Endodermal cell (in vitro differentiated cells): ENCODE measurements at regions not wholly inside any gene's neighbourhood (a gene's known extent, or its start where the extent isn't known, plus 50 kb on each side); places are given as distances from the start of the nearest gene placed in this dataset.

Experiments
- DNase-seq: peaks from one replicate; pipeline ENCODE4 v3.0.0-alpha.2; 2017
- H3K27ac ChIP-seq: 2 replicates; pipeline ENCODE4 v1.5.1; 2013; ENCODE audit warnings: mild to moderate bottlenecking, low read depth, low read length, moderate library complexity
- H3K27me3 ChIP-seq: 2 replicates; pipeline ENCODE4 v1.6.1; 2013; ENCODE audit warnings: mild to moderate bottlenecking, low read length, moderate library complexity; ENCODE audit not compliant: insufficient read depth, control insufficient read depth, poor library complexity, severe bottlenecking
- H3K36me3 ChIP-seq: 2 replicates; pipeline ENCODE4 v1.7.0; 2013; ENCODE audit warnings: mild to moderate bottlenecking, low read length, moderate library complexity; ENCODE audit not compliant: control insufficient read depth, insufficient read depth
- H3K4me1 ChIP-seq: one replicate; pipeline ENCODE4 v1.7.0; 2013; ENCODE audit warnings: low read length; ENCODE audit not compliant: control insufficient read depth, insufficient read depth
- H3K4me3 ChIP-seq: 2 replicates; pipeline ENCODE4 v1.5.1; 2013; ENCODE audit warnings: mild to moderate bottlenecking, low read length, moderate library complexity
- H3K9ac ChIP-seq: 2 replicates; pipeline ENCODE4 v1.6.1; 2013; ENCODE audit warnings: mild to moderate bottlenecking, low read length, moderate library complexity; ENCODE audit not compliant: poor library complexity, severe bottlenecking; ENCODE audit errors: extremely low read depth
- H3K9me3 ChIP-seq: 2 replicates; pipeline ENCODE4 v1.6.1; 2013; ENCODE audit warnings: mild to moderate bottlenecking, low read length, moderate library complexity; ENCODE audit not compliant: control insufficient read depth
- H3K27ac Mint-ChIP-seq: 2 replicates; pipeline ENCODE4 v1.8.0; 2020; ENCODE audit warnings: mixed read lengths
- H3K27me3 Mint-ChIP-seq: 2 replicates; pipeline ENCODE4 v1.8.0; 2021; ENCODE audit warnings: mild to moderate bottlenecking, mixed read lengths; ENCODE audit not compliant: insufficient read depth
- H3K36me3 Mint-ChIP-seq: 2 replicates; pipeline ENCODE4 v1.8.0; 2020; ENCODE audit warnings: low read depth, mixed read lengths
- H3K4me1 Mint-ChIP-seq: 2 replicates; pipeline ENCODE4 v1.8.0; 2020; ENCODE audit warnings: mixed read lengths
- H3K4me3 Mint-ChIP-seq: 2 replicates; pipeline ENCODE4 v1.8.0; 2020; ENCODE audit warnings: mild to moderate bottlenecking, moderate library complexity, mixed read lengths
- H3K9me3 Mint-ChIP-seq: 2 replicates; pipeline ENCODE4 v1.8.0; 2020; ENCODE audit warnings: mild to moderate bottlenecking, mixed read lengths
- CTCF ChIP-seq: fragments of 200-600 bp; sonication (generic); conservative IDR thresholded peaks from 2 replicates; pipeline ENCODE4 v1.5.0; 2021; ENCODE audit warnings: antibody characterized with exemption, mild to moderate bottlenecking
- WGBS, 2 experiments: methylation state at CpG; one replicate each; pipeline versions ENCODE4 v1.1.5 to v1.1.7; 2013; ENCODE audit warnings: missing lambda C conversion rate in 2 of 2, mixed read lengths in 1 of 2; ENCODE audit not compliant: insufficient coverage in 1 of 2, insufficient read length in 1 of 2; 5-methylcytosine and 5-hydroxymethylcytosine counted together

- no peaks in the 10 kb centered on the region for H3K4me1 Mint-ChIP-seq
- DNase-seq: no peak
- Histone ChIP-seq H3K36me3 (no peaks in the 10 kb centered on the region), H3K4me3 (no peak overlapping the region), H3K9me3 (no peaks in the 10 kb centered on the region), H3K9ac (no peak overlapping the region), H3K27ac (no peak overlapping the region), H3K4me1 (no peaks in the 10 kb centered on the region), H3K27me3 (no peaks in the 10 kb centered on the region)
- no peaks in the 10 kb centered on the region for H3K36me3 Mint-ChIP-seq
- 70% methylated on average over 3 of the region's 3 CpGs; no CpG with 5 or more reads in 1 of the 2 experiments for WGBS, 2 experiments
- H3K9me3 Mint-ChIP-seq: no peaks in the 10 kb centered on the region
- no peaks in the 10 kb centered on the region for H3K27me3 Mint-ChIP-seq
- no peak overlapping the region for H3K4me3 Mint-ChIP-seq
- no peak overlapping the region for H3K27ac Mint-ChIP-seq
- TF ChIP-seq CTCF: no peak
Measured at GRCh38 chr5:92467695-92468094, 1084.6 kb upstream of the ARRDC3 start.

GRCh38 chr5:92460505-92460904 is 1077.4 kb upstream of the ARRDC3 start:
- no peaks in the 10 kb centered on the region for H3K9me3 Mint-ChIP-seq
- Histone ChIP-seq H3K9ac (no peak overlapping the region), H3K27me3 (no peaks in the 10 kb centered on the region), H3K9me3 (no peaks in the 10 kb centered on the region), H3K4me1 (no peaks in the 10 kb centered on the region), H3K36me3 (no peaks in the 10 kb centered on the region), H3K27ac (no peak overlapping the region), H3K4me3 (no peak overlapping the region)
- TF ChIP-seq CTCF: no peak
- no peak overlapping the region for H3K4me3 Mint-ChIP-seq
- 80% methylated on average over 2 of the region's 2 CpGs; no CpG with 5 or more reads in 1 of the 2 experiments for WGBS, 2 experiments
- no peak overlapping the region for H3K27ac Mint-ChIP-seq
- no peaks in the 10 kb centered on the region for H3K27me3 Mint-ChIP-seq
- no peaks in the 10 kb centered on the region for H3K4me1 Mint-ChIP-seq
- no peak for DNase-seq
- H3K36me3 Mint-ChIP-seq: no peaks in the 10 kb centered on the region

GRCh38 chr5:92459654-92460053 is 1076.5 kb upstream of the ARRDC3 start:
- Mint-ChIP-seq H3K36me3 (no peaks in the 10 kb centered on the region), H3K4me3 (no peak overlapping the region), H3K4me1 (no peaks in the 10 kb centered on the region), H3K9me3 (no peaks in the 10 kb centered on the region), H3K27ac (no peak overlapping the region), H3K27me3 (no peaks in the 10 kb centered on the region)
- 86% methylated on average over 1 of the region's 1 CpG; no CpG with 5 or more reads in 1 of the 2 experiments for WGBS, 2 experiments
- Histone ChIP-seq H3K4me3 (no peak overlapping the region), H3K27ac (no peak overlapping the region), H3K27me3 (no peaks in the 10 kb centered on the region), H3K36me3 (no peaks in the 10 kb centered on the region), H3K9me3 (no peaks in the 10 kb centered on the region), H3K9ac (no peak overlapping the region), H3K4me1 (no peaks in the 10 kb centered on the region)
- no peak for DNase-seq
- TF ChIP-seq CTCF: no peak
